H9 (cell line): ENCODE measurements at regions not wholly inside any gene's neighbourhood (a gene's known extent, or its start where the extent isn't known, plus 50 kb on each side); places are given as distances from the start of the nearest gene placed in this dataset.

Source experiments
- DNase-seq: peaks from one replicate; pipeline ENCODE4 v3.0.0-alpha.2; 2017
- H2AFZ ChIP-seq: one replicate; pipeline ENCODE4 v1.6.1; 2013; ENCODE audit warnings: mild to moderate bottlenecking, low read length, control low read depth, moderate library complexity
- H2AK5ac ChIP-seq: 2 replicates; pipeline ENCODE4 v1.6.1; 2013; ENCODE audit warnings: low read length, control low read depth, mixed read lengths; ENCODE audit not compliant: insufficient read length
- H2BK120ac ChIP-seq: one replicate; pipeline ENCODE4 v1.6.1; 2013; ENCODE audit warnings: low read depth, mild to moderate bottlenecking, low read length, control low read depth, inconsistent platforms; ENCODE audit not compliant: poor library complexity, severe bottlenecking
- H2BK12ac ChIP-seq: 2 replicates; pipeline ENCODE4 v1.6.1; 2013; ENCODE audit warnings: low read length, control low read depth, mixed read lengths, low read depth; ENCODE audit not compliant: insufficient read length
- H2BK15ac ChIP-seq: 2 replicates; pipeline ENCODE4 v1.6.1; 2013; ENCODE audit warnings: low read depth, low read length, control low read depth
- H2BK20ac ChIP-seq: one replicate; pipeline ENCODE4 v1.6.1; 2013; ENCODE audit warnings: low read depth, mild to moderate bottlenecking, low read length, control low read depth, inconsistent platforms; ENCODE audit not compliant: poor library complexity, severe bottlenecking
- H2BK5ac ChIP-seq: 2 replicates; pipeline ENCODE4 v1.6.1; 2013; ENCODE audit warnings: low read length, control low read depth, mixed read lengths; ENCODE audit not compliant: insufficient read length
- H3K14ac ChIP-seq: 2 replicates; pipeline ENCODE4 v1.6.1; 2013; ENCODE audit warnings: low read length, control low read depth; ENCODE audit not compliant: insufficient read depth
- H3K18ac ChIP-seq: 2 replicates; pipeline ENCODE4 v1.6.1; 2013; ENCODE audit warnings: low read depth, mild to moderate bottlenecking, mixed read lengths, low read length, control low read depth; ENCODE audit not compliant: insufficient read length
- H3K23ac ChIP-seq: 2 replicates; pipeline ENCODE4 v1.6.1; 2013; ENCODE audit warnings: low read length, control low read depth, mixed read lengths, low read depth; ENCODE audit not compliant: insufficient read length
- H3K23me2 ChIP-seq: 2 replicates; pipeline ENCODE4 v1.6.1; 2013; ENCODE audit warnings: low read depth, mild to moderate bottlenecking, mixed read lengths, low read length, control low read depth; ENCODE audit not compliant: insufficient read length, poor library complexity, severe bottlenecking
- H3K27ac ChIP-seq: 2 replicates; pipeline ENCODE4 v1.5.1; 2013; ENCODE audit warnings: low read length, control low read depth, mixed read lengths, low read depth; ENCODE audit not compliant: insufficient read length
- H3K27me3 ChIP-seq: 2 replicates; pipeline ENCODE4 v1.6.1; 2013; ENCODE audit warnings: low read length, control low read depth, inconsistent platforms; ENCODE audit not compliant: insufficient read depth
- H3K4ac ChIP-seq: 2 replicates; pipeline ENCODE4 v1.6.1; 2013; ENCODE audit warnings: low read depth, mild to moderate bottlenecking, control low read depth, inconsistent platforms, low read length, moderate library complexity
- H3K4me1 ChIP-seq: 2 replicates; pipeline ENCODE4 v1.6.1; 2013; ENCODE audit warnings: low read length, control low read depth, inconsistent platforms; ENCODE audit not compliant: insufficient read depth
- H3K4me2 ChIP-seq: 2 replicates; pipeline ENCODE4 v1.6.1; 2013; ENCODE audit warnings: low read length, control low read depth, mixed read lengths; ENCODE audit not compliant: insufficient read length, insufficient read depth
- H3K56ac ChIP-seq: 2 replicates; pipeline ENCODE4 v1.6.1; 2013; ENCODE audit warnings: low read depth, mild to moderate bottlenecking, mixed read lengths, low read length, control low read depth; ENCODE audit not compliant: insufficient read length
- H3K79me1 ChIP-seq: 2 replicates; pipeline ENCODE4 v1.6.1; 2013; ENCODE audit warnings: low read depth, mild to moderate bottlenecking, moderate library complexity, low read length, control low read depth, inconsistent platforms; ENCODE audit not compliant: insufficient read depth, poor library complexity, severe bottlenecking
- H3K79me2 ChIP-seq: 2 replicates; pipeline ENCODE4 v1.6.1; 2013; ENCODE audit warnings: low read length, control low read depth, inconsistent platforms; ENCODE audit not compliant: insufficient read depth
- H3K9ac ChIP-seq: 2 replicates; pipeline ENCODE4 v1.6.1; 2013; ENCODE audit warnings: low read length, control low read depth, mixed read lengths; ENCODE audit not compliant: insufficient read length; ENCODE audit errors: extremely low read depth
- H3K9me3 ChIP-seq: one replicate; pipeline ENCODE4 v1.6.1; 2013; ENCODE audit warnings: low read depth, low read length, inconsistent platforms; ENCODE audit not compliant: control insufficient read depth
- H3T11ph ChIP-seq: one replicate; pipeline ENCODE4 v1.6.1; 2013; ENCODE audit warnings: mild to moderate bottlenecking, low read length, control low read depth, inconsistent platforms
- H4K20me1 ChIP-seq: one replicate; pipeline ENCODE4 v1.6.1; 2013; ENCODE audit not compliant: control insufficient read depth, insufficient read length, insufficient read depth
- H4K5ac ChIP-seq: 2 replicates; pipeline ENCODE4 v1.6.1; 2013; ENCODE audit warnings: low read depth, mild to moderate bottlenecking, mixed read lengths, low read length, control low read depth; ENCODE audit not compliant: insufficient read length
- H4K8ac ChIP-seq: replicated peaks from 2 replicates; pipeline ENCODE4 v1.6.1; 2013; ENCODE audit warnings: low read length, control low read depth, mixed read lengths, low read depth; ENCODE audit not compliant: insufficient read length
- H4K91ac ChIP-seq: 2 replicates; pipeline ENCODE4 v1.6.1; 2013; ENCODE audit warnings: low read depth, mild to moderate bottlenecking, moderate library complexity, mixed read lengths, low read length, control low read depth; ENCODE audit not compliant: insufficient read length
- H3K27ac Mint-ChIP-seq, 3 experiments: 2 replicates in 2 of 3; 3 replicates in 1 of 3; pipeline ENCODE4 v1.8.0; 2020 to 2021; ENCODE audit warnings: mixed read lengths in 3 of 3, mild to moderate bottlenecking in 1 of 3, moderate library complexity in 1 of 3
- H3K27me3 Mint-ChIP-seq: 2 replicates; pipeline ENCODE4 v1.8.0; 2021; ENCODE audit warnings: low read depth, mild to moderate bottlenecking, moderate library complexity, mixed read lengths
- H3K36me3 Mint-ChIP-seq, 3 experiments: 2 replicates in 2 of 3; 3 replicates in 1 of 3; pipeline ENCODE4 v1.8.0; 2020 to 2021; ENCODE audit warnings: low read depth in 3 of 3, mixed read lengths in 3 of 3; ENCODE audit not compliant: insufficient read depth in 1 of 3
- H3K4me1 Mint-ChIP-seq, 2 experiments: 2 replicates each; pipeline ENCODE4 v1.8.0; 2020; ENCODE audit warnings: mixed read lengths in 2 of 2
- H3K4me3 Mint-ChIP-seq, 2 experiments: 2 replicates in 1 of 2; 3 replicates in 1 of 2; pipeline ENCODE4 v1.8.0; 2020 to 2021; ENCODE audit warnings: mild to moderate bottlenecking in 2 of 2, mixed read lengths in 2 of 2, moderate library complexity in 1 of 2
- H3K9me3 Mint-ChIP-seq, 2 experiments: 2 replicates in 1 of 2; 3 replicates in 1 of 2; pipeline ENCODE4 v1.8.0; 2020; ENCODE audit warnings: mild to moderate bottlenecking in 2 of 2, mixed read lengths in 2 of 2, moderate library complexity in 1 of 2
- WGBS: extraction: QIAGEN DNeasy Blood & Tissue Kit; methylation state at CpG from one replicate; pipeline ENCODE4 v1.1.7; 2013; ENCODE audit warnings: missing lambda C conversion rate, low lambda C conversion rate, mixed read lengths; ENCODE audit not compliant: insufficient read length; ENCODE audit errors: extremely low coverage; 5-methylcytosine and 5-hydroxymethylcytosine counted together
- TF ChIP-seq, protein P1 (sequence below): fragments of 200-600 bp; sonication (generic); conservative IDR thresholded peaks from 3 replicates; pipeline ENCODE4 v1.8.0; 2021; ENCODE audit warnings: antibody characterized with exemption, mild to moderate bottlenecking

DNA sequence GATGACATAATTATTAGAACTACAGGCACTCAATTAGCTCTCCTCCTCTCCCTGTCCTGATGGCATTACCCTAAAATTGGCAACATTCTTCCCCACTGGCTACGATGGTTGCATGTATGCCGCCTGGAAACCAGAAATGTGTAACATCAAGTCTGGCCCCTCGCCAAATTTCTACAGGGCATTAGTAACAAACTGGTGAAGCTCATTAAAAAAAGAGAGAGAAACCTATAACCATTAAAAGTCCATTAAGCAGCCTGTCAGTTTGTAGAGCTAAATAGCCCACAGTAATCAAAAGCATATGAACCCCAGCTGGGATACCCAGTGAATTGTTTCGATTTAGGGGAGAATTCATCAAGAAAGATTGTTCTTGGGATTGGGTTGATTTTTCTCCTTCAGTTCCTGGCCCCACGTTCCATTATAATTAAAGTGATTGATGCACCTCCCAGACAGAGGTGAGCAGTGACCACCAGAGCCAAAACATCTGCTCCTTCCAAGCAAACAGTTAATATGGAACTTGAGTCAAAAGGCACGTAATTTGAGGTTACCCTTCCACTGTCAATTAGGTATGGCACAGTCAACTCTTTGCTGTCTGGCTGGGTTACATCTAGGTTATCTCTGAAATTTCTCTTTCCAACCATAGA lies 208.6 kb downstream of the C1D start:
- Histone ChIP-seq H2BK20ac (no peak overlapping the region), H3T11ph (no peak overlapping the region), H2AK5ac (no peak overlapping the region), H3K18ac (no peak overlapping the region), H3K79me2 (no peaks in the 10 kb centered on the region), H3K79me1 (no peaks in the 10 kb centered on the region), H3K56ac (no peak overlapping the region), H2BK15ac (no peak overlapping the region), H3K9ac (no peak overlapping the region), H4K91ac (no peak overlapping the region), H4K5ac (no peak overlapping the region), H3K27me3 (no peaks in the 10 kb centered on the region), H2BK120ac (no peak overlapping the region), H3K9me3 (no peaks in the 10 kb centered on the region), H3K4me2 (no peak overlapping the region), H3K14ac (no peak overlapping the region), H2BK5ac (no peak overlapping the region), H3K23me2 (no peaks in the 10 kb centered on the region), H4K20me1 (no peaks in the 10 kb centered on the region), H2BK12ac (no peak overlapping the region), H2AFZ (no peak overlapping the region), H4K8ac (no peak overlapping the region), H3K4ac (no peak overlapping the region), H3K4me1 (no peaks in the 10 kb centered on the region), H3K23ac (no peak overlapping the region), H3K27ac (no peak overlapping the region)
- DNase-seq: no peak
- H3K27me3 Mint-ChIP-seq: peaks cover 2% of the 10 kb centered on the region
- H3K4me3 Mint-ChIP-seq: no peak overlapping the region
- no CpG with 5 or more reads among the region's 6 CpGs for WGBS
- no peak overlapping the region for H3K27ac Mint-ChIP-seq
- H3K36me3 Mint-ChIP-seq: no peaks in the 10 kb centered on the region
- TF ChIP-seq, protein P1, sequence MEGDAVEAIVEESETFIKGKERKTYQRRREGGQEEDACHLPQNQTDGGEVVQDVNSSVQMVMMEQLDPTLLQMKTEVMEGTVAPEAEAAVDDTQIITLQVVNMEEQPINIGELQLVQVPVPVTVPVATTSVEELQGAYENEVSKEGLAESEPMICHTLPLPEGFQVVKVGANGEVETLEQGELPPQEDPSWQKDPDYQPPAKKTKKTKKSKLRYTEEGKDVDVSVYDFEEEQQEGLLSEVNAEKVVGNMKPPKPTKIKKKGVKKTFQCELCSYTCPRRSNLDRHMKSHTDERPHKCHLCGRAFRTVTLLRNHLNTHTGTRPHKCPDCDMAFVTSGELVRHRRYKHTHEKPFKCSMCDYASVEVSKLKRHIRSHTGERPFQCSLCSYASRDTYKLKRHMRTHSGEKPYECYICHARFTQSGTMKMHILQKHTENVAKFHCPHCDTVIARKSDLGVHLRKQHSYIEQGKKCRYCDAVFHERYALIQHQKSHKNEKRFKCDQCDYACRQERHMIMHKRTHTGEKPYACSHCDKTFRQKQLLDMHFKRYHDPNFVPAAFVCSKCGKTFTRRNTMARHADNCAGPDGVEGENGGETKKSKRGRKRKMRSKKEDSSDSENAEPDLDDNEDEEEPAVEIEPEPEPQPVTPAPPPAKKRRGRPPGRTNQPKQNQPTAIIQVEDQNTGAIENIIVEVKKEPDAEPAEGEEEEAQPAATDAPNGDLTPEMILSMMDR: no peak
- peaks cover 10 to 13% of the 10 kb centered on the region in 2 experiments for H3K4me1 Mint-ChIP-seq
- no peaks in the 10 kb centered on the region for H3K9me3 Mint-ChIP-seq
